GM13976 (cell line): ENCODE measurements at regions not wholly inside any gene's neighbourhood (a gene's known extent, or its start where the extent isn't known, plus 50 kb on each side); places are given as distances from the start of the nearest gene placed in this dataset.
"Not testable (repeated sequence)": the region's sequence is repeated elsewhere in the genome, so short reads cannot be mapped to it uniquely, and the experiment has no call there.

Experiments
- DNase-seq: peaks from one replicate; pipeline ENCODE4 v3.0.0; 2012; ENCODE audit warnings: low spot score
- in situ Hi-C: fragments of 300-500 bp; cut with MboI; formaldehyde crosslinking; loops from one replicate; pipeline ENCODE4 v1.12.0; 2022; ENCODE audit warnings: low sequenced_read_pairs, mixed read lengths, inconsistent platforms; ENCODE audit not compliant: unreplicated experiment
- TF ChIP-seq, protein P1 (sequence below): IDR thresholded peaks from 2 replicates; pipeline ENCODE4 v1.5.1; 2012; ENCODE audit warnings: borderline replicate concordance, mild to moderate bottlenecking; ENCODE audit not compliant: insufficient read depth; ENCODE audit errors: extremely low read depth, missing control alignments, control extremely low read depth

- no peak for DNase-seq
- in situ Hi-C loops = no loop called here
- TF ChIP-seq, protein P1, sequence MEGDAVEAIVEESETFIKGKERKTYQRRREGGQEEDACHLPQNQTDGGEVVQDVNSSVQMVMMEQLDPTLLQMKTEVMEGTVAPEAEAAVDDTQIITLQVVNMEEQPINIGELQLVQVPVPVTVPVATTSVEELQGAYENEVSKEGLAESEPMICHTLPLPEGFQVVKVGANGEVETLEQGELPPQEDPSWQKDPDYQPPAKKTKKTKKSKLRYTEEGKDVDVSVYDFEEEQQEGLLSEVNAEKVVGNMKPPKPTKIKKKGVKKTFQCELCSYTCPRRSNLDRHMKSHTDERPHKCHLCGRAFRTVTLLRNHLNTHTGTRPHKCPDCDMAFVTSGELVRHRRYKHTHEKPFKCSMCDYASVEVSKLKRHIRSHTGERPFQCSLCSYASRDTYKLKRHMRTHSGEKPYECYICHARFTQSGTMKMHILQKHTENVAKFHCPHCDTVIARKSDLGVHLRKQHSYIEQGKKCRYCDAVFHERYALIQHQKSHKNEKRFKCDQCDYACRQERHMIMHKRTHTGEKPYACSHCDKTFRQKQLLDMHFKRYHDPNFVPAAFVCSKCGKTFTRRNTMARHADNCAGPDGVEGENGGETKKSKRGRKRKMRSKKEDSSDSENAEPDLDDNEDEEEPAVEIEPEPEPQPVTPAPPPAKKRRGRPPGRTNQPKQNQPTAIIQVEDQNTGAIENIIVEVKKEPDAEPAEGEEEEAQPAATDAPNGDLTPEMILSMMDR = no peak
Measured at GRCh38 chr17:83019376-83019775, 60.0 kb upstream of the METRNL start.

- DNase-seq = no peak
- in situ Hi-C loops = no loop called here
- TF ChIP-seq, protein P1 = no peak
Measured at GRCh38 chr17:83024218-83024971, 55.0 kb upstream of the METRNL start.

- TF ChIP-seq, protein P1 = no peak
- DNase-seq = no peak
- in situ Hi-C loops = no loop called here
Measured at GRCh38 chr17:83025636-83026280, 53.7 kb upstream of the METRNL start.

GRCh38 chr17:83026311-83026811, 53.0 kb upstream of the METRNL start:
- no peak for DNase-seq
- TF ChIP-seq, protein P1 = no peak
- in situ Hi-C loops = no loop called here

DNA sequence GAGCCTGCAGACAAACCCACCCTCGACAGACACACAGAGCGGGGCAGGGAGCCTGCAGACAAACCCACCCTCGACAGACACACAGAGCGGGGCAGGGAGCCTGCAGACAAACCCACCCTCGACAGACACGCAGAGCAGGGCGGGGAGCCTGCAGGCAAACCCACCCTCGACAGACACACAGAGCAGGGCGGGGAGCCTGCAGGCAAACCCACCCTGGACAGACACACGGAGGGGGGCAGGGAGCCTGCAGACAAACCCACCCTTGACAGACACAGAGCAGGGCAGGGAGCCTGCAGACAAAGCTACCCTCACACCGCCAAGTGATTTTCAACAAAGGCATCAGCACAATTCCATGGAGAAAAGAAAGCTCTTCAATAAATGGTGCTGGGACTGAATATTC, 52.5 kb upstream of the METRNL start:
- DNase-seq, in situ Hi-C loops: not testable (repeated sequence)

DNA sequence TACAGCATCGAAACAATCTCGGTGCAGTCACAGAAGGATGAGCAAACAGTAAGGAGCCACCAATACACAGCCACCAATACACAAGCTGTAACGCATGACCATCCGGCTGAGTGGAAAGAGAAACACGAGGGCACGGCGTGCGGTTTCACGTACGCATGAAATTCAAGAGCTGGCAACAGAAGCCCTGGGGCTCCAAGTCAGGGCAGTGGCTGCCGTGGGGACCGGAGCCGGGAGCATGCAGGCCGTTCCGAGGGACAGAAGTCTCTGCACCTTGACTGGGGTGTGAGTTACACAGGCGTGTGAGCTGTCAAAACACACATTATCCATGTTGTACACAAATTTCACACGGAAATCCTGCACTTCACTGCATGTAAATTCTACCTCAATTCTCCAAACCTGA, 50.6 kb upstream of the METRNL start:
- no peak for DNase-seq
- in situ Hi-C loops = no loop called here
- TF ChIP-seq, protein P1 = no peak

DNA sequence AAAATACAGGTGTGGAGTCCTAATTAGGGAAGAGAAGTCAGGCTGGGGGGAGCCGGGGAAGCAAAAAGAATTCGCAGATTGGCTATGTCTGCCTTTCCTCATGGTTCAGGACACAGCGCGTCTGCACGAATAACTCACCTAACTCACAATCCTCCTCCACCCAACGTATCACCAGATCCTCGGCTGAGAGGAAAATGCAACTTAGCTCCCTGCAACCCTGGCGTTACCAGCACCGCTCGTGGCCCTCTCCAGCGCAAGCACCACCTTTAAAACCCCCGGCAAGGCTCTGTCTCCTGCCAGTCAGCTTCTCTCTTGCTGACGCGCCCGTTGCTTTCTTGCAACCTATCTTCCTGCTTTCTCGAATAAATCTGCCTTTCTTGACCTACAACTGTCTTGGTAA, 49.8 kb upstream of the METRNL start:
- in situ Hi-C loops = no loop called here
- no peak for DNase-seq
- TF ChIP-seq, protein P1 = no peak
